ENCODE measurements at regions not wholly inside any gene's neighbourhood (a gene's known extent, or its start where the extent isn't known, plus 50 kb on each side); places are given as distances from the start of the nearest gene placed in this dataset.

- DNase-seq (ENCODE audit: low read depth in 2 of 2) = no peak
These were observed 293.6 kb upstream of the ZC3H12C start for GRCh38 chr11:109799604-109800003.

GRCh38 chr11:109804911-109805310 is 288.3 kb upstream of the ZC3H12C start:
- DNase-seq (ENCODE audit: low read depth in 2 of 2) = no peak

GRCh38 chr11:109806205-109806604 is 287.0 kb upstream of the ZC3H12C start:
- no peak for DNase-seq (ENCODE audit: low read depth in 2 of 2)

- DNase-seq (ENCODE audit: low read depth in 2 of 2) = no peak
These were observed 284.6 kb upstream of the ZC3H12C start for GRCh38 chr11:109808569-109808968.

GRCh38 chr11:109814824-109815223 is 278.4 kb upstream of the ZC3H12C start:
- DNase-seq (ENCODE audit: low read depth in 2 of 2) = no peak

- no peak for DNase-seq (ENCODE audit: low read depth in 2 of 2)
These were observed 277.6 kb upstream of the ZC3H12C start for GRCh38 chr11:109815500-109816150.

- DNase-seq (ENCODE audit: low read depth in 2 of 2) = no peak
These were observed 274.9 kb upstream of the ZC3H12C start for GRCh38 chr11:109818290-109818689.

- no peak for DNase-seq (ENCODE audit: low read depth in 2 of 2)
These were observed 273.8 kb upstream of the ZC3H12C start for GRCh38 chr11:109819410-109819809.

- DNase-seq (ENCODE audit: low read depth in 2 of 2) = no peak
These were observed 271.7 kb upstream of the ZC3H12C start for GRCh38 chr11:109821511-109821910.

- no peak for DNase-seq (ENCODE audit: low read depth in 2 of 2)
These were observed 270.6 kb upstream of the ZC3H12C start for GRCh38 chr11:109822436-109823102.

- DNase-seq (ENCODE audit: low read depth in 2 of 2) = no peak
These were observed 264.8 kb upstream of the ZC3H12C start for GRCh38 chr11:109828387-109828786.

- no peak for DNase-seq (ENCODE audit: low read depth in 2 of 2)
These were observed 255.2 kb upstream of the ZC3H12C start for GRCh38 chr11:109838026-109838425.

- DNase-seq (ENCODE audit: low read depth in 2 of 2) = no peak
These were observed 247.8 kb upstream of the ZC3H12C start for GRCh38 chr11:109845437-109845836.

- DNase-seq (ENCODE audit: low read depth in 2 of 2) = no peak
These were observed 245.6 kb upstream of the ZC3H12C start for GRCh38 chr11:109847621-109848020.

GRCh38 chr11:109849051-109849450 is 244.1 kb upstream of the ZC3H12C start:
- no peak for DNase-seq (ENCODE audit: low read depth in 2 of 2)

GRCh38 chr11:109849946-109850345 is 243.2 kb upstream of the ZC3H12C start:
- no peak for DNase-seq (ENCODE audit: low read depth in 2 of 2)

- no peak for DNase-seq (ENCODE audit: low read depth in 2 of 2)
These were observed 241.3 kb upstream of the ZC3H12C start for GRCh38 chr11:109851780-109852390.

- DNase-seq (ENCODE audit: low read depth in 2 of 2) = no peak
These were observed 239.9 kb upstream of the ZC3H12C start for GRCh38 chr11:109853156-109853776.

- no peak for DNase-seq (ENCODE audit: low read depth in 2 of 2)
These were observed 238.5 kb upstream of the ZC3H12C start for GRCh38 chr11:109854731-109855130.

- no peak for DNase-seq (ENCODE audit: low read depth in 2 of 2)
These were observed 236.3 kb upstream of the ZC3H12C start for GRCh38 chr11:109856928-109857327.

GRCh38 chr11:109857637-109858036 is 235.6 kb upstream of the ZC3H12C start:
- no peak for DNase-seq (ENCODE audit: low read depth in 2 of 2)

GRCh38 chr11:109858152-109858551 is 235.0 kb upstream of the ZC3H12C start:
- no peak for DNase-seq (ENCODE audit: low read depth in 2 of 2)
